ENCODE measurements at regions not wholly inside any gene's neighbourhood (a gene's known extent, or its start where the extent isn't known, plus 50 kb on each side); places are given as distances from the start of the nearest gene placed in this dataset.

DNA sequence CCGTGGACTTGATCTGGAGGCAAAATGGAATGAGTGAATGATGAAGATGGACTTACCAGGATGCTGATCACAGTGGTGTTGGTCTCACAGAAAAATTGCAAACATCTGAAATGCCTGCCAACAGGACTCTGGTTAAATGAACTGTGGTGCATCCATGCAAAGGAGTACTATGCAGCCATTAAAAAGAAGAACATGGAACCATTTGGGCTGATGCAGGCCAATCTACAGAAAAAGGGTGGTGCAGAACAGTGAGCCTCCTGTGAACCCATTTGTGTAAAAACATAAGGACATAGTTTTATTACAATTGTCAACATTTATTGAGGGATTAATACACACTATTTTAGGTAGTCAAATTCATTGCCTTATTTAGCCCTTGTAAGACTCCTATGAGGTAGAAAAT is 111.9 kb downstream of the MN1 start:
- Histone ChIP-seq H4K91ac (ENCODE audit: low read length) (no peak overlapping the region), H2BK12ac (ENCODE audit: low read length in 2 of 2) (no peak overlapping the region), H3K4me2 (ENCODE audit: low read length, poor library complexity, severe bottlenecking) (no peak overlapping the region), H2BK15ac (ENCODE audit: low read depth, poor library complexity, severe bottlenecking) (no peak overlapping the region), H3K4me3 (ENCODE audit: insufficient read depth in 1 of 2, low read depth in 1 of 2, low read length in 2 of 2) (no peak overlapping the region), H2AFZ (ENCODE audit: low read depth, low read length) (no peak overlapping the region), H3K4me1 (ENCODE audit: control insufficient read depth, insufficient read depth, low read depth, low read length) (peaks cover 9% of the 10 kb centered on the region), H3K14ac (ENCODE audit: low read length in 2 of 2) (no peak overlapping the region), H2BK5ac (ENCODE audit: low read depth, low read length, poor library complexity, severe bottlenecking) (no peak overlapping the region), H3K9ac (ENCODE audit: low read length) (no peak overlapping the region), H3K9me3 (ENCODE audit: control insufficient read depth, low read length) (no peaks in the 10 kb centered on the region), H3K18ac (ENCODE audit: low read depth in 1 of 2, low read length in 2 of 2) (no peak overlapping the region), H3K79me1 (replicated peaks; ENCODE audit: low read length, poor library complexity, severe bottlenecking) (no peaks in the 10 kb centered on the region), H4K8ac (ENCODE audit: low read length) (no peak overlapping the region), H3K4ac (ENCODE audit: low read depth in 1 of 2, low read length in 2 of 2) (no peak overlapping the region), H3K23ac (ENCODE audit: low read length in 2 of 2) (no peak overlapping the region), H3K27ac (ENCODE audit: low read length, poor library complexity, severe bottlenecking) (no peak overlapping the region), H2AK5ac (ENCODE audit: low read length, severe bottlenecking) (no peak overlapping the region), H3K36me3 (ENCODE audit: control insufficient read depth in 1 of 2, insufficient read depth in 2 of 2, low read depth in 1 of 2, low read length in 2 of 2) (no peaks in the 10 kb centered on the region), H2BK120ac (ENCODE audit: low read depth, low read length) (no peak overlapping the region), H3K27me3 (ENCODE audit: control insufficient read depth in 1 of 2, insufficient read depth in 1 of 2, low read length in 2 of 2) (peaks cover 3 to 4% of the 10 kb centered on the region in 2 experiments)
- 95% methylated on average over 1 of the region's 1 CpG for WGBS
- no peak for DNase-seq

DNA sequence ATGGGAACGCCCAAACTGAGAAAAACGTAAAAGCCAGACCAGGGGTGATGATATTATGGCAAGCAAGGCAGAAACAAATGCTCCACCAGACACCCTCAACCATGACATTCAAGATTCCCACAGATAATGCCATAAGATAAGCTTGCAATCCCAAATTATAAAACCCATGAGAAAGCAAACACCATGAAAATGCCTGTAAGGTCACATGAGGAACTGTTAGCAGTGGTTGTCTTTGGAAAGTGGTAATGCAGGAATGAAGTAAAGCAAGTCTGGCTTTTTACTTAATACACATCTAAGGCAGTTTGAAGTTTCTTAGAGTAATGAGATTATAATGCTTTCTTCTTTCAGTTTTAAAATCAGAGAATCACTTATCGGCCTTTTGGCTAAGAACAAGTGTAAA is 111.0 kb downstream of the MN1 start:
- Histone ChIP-seq H3K79me1 (replicated peaks; ENCODE audit: low read length, poor library complexity, severe bottlenecking) (no peaks in the 10 kb centered on the region), H3K18ac (ENCODE audit: low read depth in 1 of 2, low read length in 2 of 2) (no peak overlapping the region), H2BK15ac (ENCODE audit: low read depth, poor library complexity, severe bottlenecking) (no peak overlapping the region), H3K4me3 (ENCODE audit: insufficient read depth in 1 of 2, low read depth in 1 of 2, low read length in 2 of 2) (no peak overlapping the region), H2BK120ac (ENCODE audit: low read depth, low read length) (no peak overlapping the region), H3K23ac (ENCODE audit: low read length in 2 of 2) (no peak overlapping the region), H3K9ac (ENCODE audit: low read length) (no peak overlapping the region), H3K14ac (ENCODE audit: low read length in 2 of 2) (no peak overlapping the region), H3K27ac (ENCODE audit: low read length, poor library complexity, severe bottlenecking) (no peak overlapping the region), H2AFZ (ENCODE audit: low read depth, low read length) (no peak overlapping the region), H3K4me1 (ENCODE audit: control insufficient read depth, insufficient read depth, low read depth, low read length) (peaks cover 9% of the 10 kb centered on the region), H2BK5ac (ENCODE audit: low read depth, low read length, poor library complexity, severe bottlenecking) (no peak overlapping the region), H3K27me3 (ENCODE audit: control insufficient read depth in 1 of 2, insufficient read depth in 1 of 2, low read length in 2 of 2) (peaks cover 4 to 8% of the 10 kb centered on the region in 2 experiments), H2BK12ac (ENCODE audit: low read length in 2 of 2) (no peak overlapping the region), H2AK5ac (ENCODE audit: low read length, severe bottlenecking) (no peak overlapping the region), H3K36me3 (ENCODE audit: control insufficient read depth in 1 of 2, insufficient read depth in 2 of 2, low read depth in 1 of 2, low read length in 2 of 2) (no peaks in the 10 kb centered on the region), H4K91ac (ENCODE audit: low read length) (no peak overlapping the region), H3K4me2 (ENCODE audit: low read length, poor library complexity, severe bottlenecking) (no peak overlapping the region), H3K4ac (ENCODE audit: low read depth in 1 of 2, low read length in 2 of 2) (no peak overlapping the region), H4K8ac (ENCODE audit: low read length) (no peak overlapping the region), H3K9me3 (ENCODE audit: control insufficient read depth, low read length) (no peaks in the 10 kb centered on the region)
- 80% methylated on average over 2 of the region's 3 CpGs for WGBS
- DNase-seq = no peak

GRCh38 chr22:27692243-27692642 is 109.3 kb downstream of the MN1 start:
- no peak overlapping the region for H3K4me2 ChIP-seq (ENCODE audit: low read length, poor library complexity, severe bottlenecking)
- H2BK15ac ChIP-seq (ENCODE audit: low read depth, poor library complexity, severe bottlenecking) = no peak overlapping the region
- H3K9me3 ChIP-seq (ENCODE audit: control insufficient read depth, low read length) = peaks cover 3% of the 10 kb centered on the region
- H3K4me3 ChIP-seq (ENCODE audit: insufficient read depth in 1 of 2, low read depth in 1 of 2, low read length in 2 of 2) = no peak overlapping the region
- no peak overlapping the region for H3K4ac ChIP-seq (ENCODE audit: low read depth in 1 of 2, low read length in 2 of 2)
- H3K27ac ChIP-seq (ENCODE audit: low read length, poor library complexity, severe bottlenecking) = no peak overlapping the region
- no peak overlapping the region for H2AK5ac ChIP-seq (ENCODE audit: low read length, severe bottlenecking)
- peaks cover 2% of the 10 kb centered on the region for H3K4me1 ChIP-seq (ENCODE audit: control insufficient read depth, insufficient read depth, low read depth, low read length)
- H3K36me3 ChIP-seq (ENCODE audit: control insufficient read depth in 1 of 2, insufficient read depth in 2 of 2, low read depth in 1 of 2, low read length in 2 of 2) = no peaks in the 10 kb centered on the region
- H3K23ac ChIP-seq (ENCODE audit: low read length in 2 of 2) = no peak overlapping the region
- H4K91ac ChIP-seq (ENCODE audit: low read length) = no peak overlapping the region
- no peaks in the 10 kb centered on the region for H3K79me1 ChIP-seq (replicated peaks; ENCODE audit: low read length, poor library complexity, severe bottlenecking)
- H2BK5ac ChIP-seq (ENCODE audit: low read depth, low read length, poor library complexity, severe bottlenecking) = no peak overlapping the region
- H2AFZ ChIP-seq (ENCODE audit: low read depth, low read length) = no peak overlapping the region
- H3K18ac ChIP-seq (ENCODE audit: low read depth in 1 of 2, low read length in 2 of 2) = no peak overlapping the region
- no peak overlapping the region for H3K14ac ChIP-seq (ENCODE audit: low read length in 2 of 2)
- H3K9ac ChIP-seq (ENCODE audit: low read length) = no peak overlapping the region
- no peak overlapping the region for H2BK120ac ChIP-seq (ENCODE audit: low read depth, low read length)
- H2BK12ac ChIP-seq (ENCODE audit: low read length in 2 of 2) = no peak overlapping the region
- H3K27me3 ChIP-seq (ENCODE audit: control insufficient read depth in 1 of 2, insufficient read depth in 1 of 2, low read length in 2 of 2) = peaks cover 7 to 8% of the 10 kb centered on the region in 2 experiments
- no peak overlapping the region for H4K8ac ChIP-seq (ENCODE audit: low read length)
- 90% methylated on average over 3 of the region's 4 CpGs for WGBS
- DNase-seq = peak; percentile 42

DNA sequence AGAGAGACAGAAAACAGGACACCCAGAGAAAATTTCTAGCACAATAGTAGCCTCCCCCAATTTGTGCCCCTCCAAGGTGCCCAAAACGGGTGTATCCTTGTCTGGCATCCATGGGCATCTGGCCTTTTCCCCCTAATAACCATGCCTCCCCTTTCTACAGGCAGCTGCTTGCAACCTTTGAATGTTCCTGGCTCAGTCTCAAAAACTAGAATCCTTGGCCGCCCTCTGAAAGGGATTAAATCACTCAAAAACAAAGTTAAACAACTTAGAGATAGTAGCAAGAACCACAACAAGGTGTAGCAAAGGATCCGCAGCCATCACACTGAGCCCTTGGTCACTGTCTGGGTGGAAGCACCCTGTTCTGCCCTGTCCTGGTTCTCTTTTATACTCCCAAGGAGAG is 105.6 kb downstream of the MN1 start:
- WGBS = 80% methylated on average over 3 of the region's 3 CpGs
- peaks cover 8% of the 10 kb centered on the region for H3K4me1 ChIP-seq (ENCODE audit: control insufficient read depth, insufficient read depth, low read depth, low read length)
- H3K14ac ChIP-seq (ENCODE audit: low read length in 2 of 2) = no peak overlapping the region
- H2BK5ac ChIP-seq (ENCODE audit: low read depth, low read length, poor library complexity, severe bottlenecking) = no peak overlapping the region
- H3K18ac ChIP-seq (ENCODE audit: low read depth in 1 of 2, low read length in 2 of 2) = no peak overlapping the region
- H4K8ac ChIP-seq (ENCODE audit: low read length) = no peak overlapping the region
- H3K9ac ChIP-seq (ENCODE audit: low read length) = no peak overlapping the region
- H3K4ac ChIP-seq (ENCODE audit: low read depth in 1 of 2, low read length in 2 of 2) = no peak overlapping the region
- H3K9me3 ChIP-seq (ENCODE audit: control insufficient read depth, low read length) = peaks cover 7% of the 10 kb centered on the region
- H3K23ac ChIP-seq (ENCODE audit: low read length in 2 of 2) = no peak overlapping the region
- H2BK12ac ChIP-seq (ENCODE audit: low read length in 2 of 2) = no peak overlapping the region
- peaks cover 7 to 8% of the 10 kb centered on the region in 2 experiments for H3K27me3 ChIP-seq (ENCODE audit: control insufficient read depth in 1 of 2, insufficient read depth in 1 of 2, low read length in 2 of 2)
- H2AFZ ChIP-seq (ENCODE audit: low read depth, low read length) = no peak overlapping the region
- no peak overlapping the region for H2AK5ac ChIP-seq (ENCODE audit: low read length, severe bottlenecking)
- H3K79me1 ChIP-seq (replicated peaks; ENCODE audit: low read length, poor library complexity, severe bottlenecking) = no peaks in the 10 kb centered on the region
- no peak overlapping the region for H4K91ac ChIP-seq (ENCODE audit: low read length)
- no peak overlapping the region for H2BK120ac ChIP-seq (ENCODE audit: low read depth, low read length)
- H2BK15ac ChIP-seq (ENCODE audit: low read depth, poor library complexity, severe bottlenecking) = no peak overlapping the region
- H3K27ac ChIP-seq (ENCODE audit: low read length, poor library complexity, severe bottlenecking) = no peak overlapping the region
- DNase-seq = no peak
- no peaks in the 10 kb centered on the region for H3K36me3 ChIP-seq (ENCODE audit: control insufficient read depth in 1 of 2, insufficient read depth in 2 of 2, low read depth in 1 of 2, low read length in 2 of 2)
- H3K4me2 ChIP-seq (ENCODE audit: low read length, poor library complexity, severe bottlenecking) = no peak overlapping the region
- H3K4me3 ChIP-seq (ENCODE audit: insufficient read depth in 1 of 2, low read depth in 1 of 2, low read length in 2 of 2) = no peak overlapping the region
